Fibroblast of lung (primary cell): ENCODE measurements at regions not wholly inside any gene's neighbourhood (a gene's known extent, or its start where the extent isn't known, plus 50 kb on each side); places are given as distances from the start of the nearest gene placed in this dataset.
"Not testable (repeated sequence)": the region's sequence is repeated elsewhere in the genome, so short reads cannot be mapped to it uniquely, and the experiment has no call there.

Experiments used
- DNase-seq, 2 donors: peaks; one replicate each; pipeline versions ENCODE4 v3.0.0 to v3.0.0-alpha.2; 2010; ENCODE audit warnings: low read depth in 2 of 2
- H2AFZ ChIP-seq: 2 replicates; pipeline ENCODE4 v1.5.1; 2012; ENCODE audit warnings: low read length, control low read depth, inconsistent platforms
- H3K27ac ChIP-seq: 2 replicates; pipeline ENCODE4 v1.5.1; 2011; ENCODE audit warnings: low read length, control low read depth; ENCODE audit not compliant: insufficient read depth
- H3K27me3 ChIP-seq: 2 replicates; pipeline ENCODE4 v1.5.1; 2011; ENCODE audit warnings: mild to moderate bottlenecking, low read length; ENCODE audit not compliant: control insufficient read depth, insufficient read depth
- H3K36me3 ChIP-seq: 2 replicates; pipeline ENCODE4 v1.5.1; 2011; ENCODE audit warnings: low read length; ENCODE audit not compliant: control insufficient read depth, insufficient read depth
- H3K4me1 ChIP-seq: 2 replicates; pipeline ENCODE4 v1.5.1; 2011; ENCODE audit warnings: low read length; ENCODE audit not compliant: control insufficient read depth, insufficient read depth; ENCODE audit errors: extremely low read depth
- H3K4me2 ChIP-seq: 2 replicates; pipeline ENCODE4 v1.5.1; 2011; ENCODE audit warnings: low read length, control low read depth; ENCODE audit not compliant: insufficient read depth; ENCODE audit errors: extremely low read depth
- H3K4me3 ChIP-seq, 4 experiments: fragments of 200-600 bp in 1 of 4; sonication (generic) in 1 of 4; replicated peaks in 1 of 4; 2 replicates each; pipeline ENCODE4 v1.5.1; 2011 to 2016; ENCODE audit warnings: low read length in 4 of 4, low read depth in 3 of 4, mild to moderate bottlenecking in 3 of 4, control low read depth in 2 of 4, inconsistent platforms in 1 of 4, mixed read lengths in 1 of 4; ENCODE audit not compliant: insufficient read depth in 1 of 4; ENCODE audit errors: control extremely low read depth in 1 of 4
- H3K79me2 ChIP-seq: 2 replicates; pipeline ENCODE4 v1.5.1; 2012; ENCODE audit warnings: mild to moderate bottlenecking, low read length, inconsistent platforms; ENCODE audit not compliant: control insufficient read depth, insufficient read depth
- H3K9ac ChIP-seq: 2 replicates; pipeline ENCODE4 v1.5.1; 2011; ENCODE audit warnings: mild to moderate bottlenecking, low read length, control low read depth; ENCODE audit not compliant: insufficient read depth
- H3K9me3 ChIP-seq: 2 replicates; pipeline ENCODE4 v1.5.1; 2012; ENCODE audit warnings: low read depth, low read length; ENCODE audit not compliant: control insufficient read depth, insufficient read depth
- H4K20me1 ChIP-seq: 2 replicates; pipeline ENCODE4 v1.5.1; 2011; ENCODE audit warnings: low read length; ENCODE audit not compliant: control insufficient read depth, insufficient read depth; ENCODE audit errors: extremely low read depth
- CTCF ChIP-seq, 2 donors: IDR thresholded peaks in 1 of 2; conservative IDR thresholded peaks in 1 of 2; 1 replicate in 1 of 2; 2 replicates in 1 of 2; pipeline ENCODE4 v1.5.1; 2011 to 2012; ENCODE audit warnings: low read length in 2 of 2, control low read depth in 1 of 2, inconsistent platforms in 1 of 2, low read depth in 1 of 2, mild to moderate bottlenecking in 1 of 2
- EZH2 ChIP-seq: IDR thresholded peaks from 2 replicates; pipeline ENCODE4 v1.5.1; 2012; ENCODE audit warnings: low read length, control low read depth, mild to moderate bottlenecking; ENCODE audit errors: missing control alignments

- peaks cover 8% of the 10 kb centered on the region for H3K9me3 ChIP-seq
- H3K79me2 ChIP-seq: no peaks in the 10 kb centered on the region
- no peak overlapping the region for H3K4me2 ChIP-seq
- H3K36me3 ChIP-seq: no peaks in the 10 kb centered on the region
- H3K27me3 ChIP-seq: no peaks in the 10 kb centered on the region
- H3K27ac ChIP-seq: no peak overlapping the region
- H3K4me1 ChIP-seq: no peaks in the 10 kb centered on the region
- H4K20me1 ChIP-seq: no peaks in the 10 kb centered on the region
- H2AFZ ChIP-seq: no peak overlapping the region
- no peak for DNase-seq
- TF ChIP-seq CTCF (conservative IDR thresholded peaks at IDR 0.05 in 1 of 2, IDR thresholded peaks at IDR 0.05 in 1 of 2; ENCODE audit: low read depth in 1 of 2, low read length in 2 of 2) (no peak), EZH2 (no peak)
- H3K9ac ChIP-seq: no peak overlapping the region
- no peak overlapping the region for H3K4me3 ChIP-seq
These were observed 103.7 kb downstream of the CRLF2 start for GRCh38 chrX:1108501-1109445.

GRCh38 chrX:1106478-1107210 lies 105.8 kb downstream of the CRLF2 start:
- Histone ChIP-seq H3K9ac (no peak overlapping the region), H3K27ac (no peak overlapping the region), H3K36me3 (no peaks in the 10 kb centered on the region), H3K4me3 (no peak overlapping the region), H3K27me3 (no peaks in the 10 kb centered on the region), H3K79me2 (no peaks in the 10 kb centered on the region), H4K20me1 (no peaks in the 10 kb centered on the region), H3K4me2 (no peak overlapping the region), H3K4me1 (no peaks in the 10 kb centered on the region), H2AFZ (no peak overlapping the region), H3K9me3 (peaks cover 8% of the 10 kb centered on the region)
- no peak for TF ChIP-seq EZH2
- DNase-seq: no peak

- TF ChIP-seq EZH2 (no peak), CTCF (conservative IDR thresholded peaks at IDR 0.05 in 1 of 2, IDR thresholded peaks at IDR 0.05 in 1 of 2; ENCODE audit: low read depth in 1 of 2, low read length in 2 of 2) (no peak)
- DNase-seq: no peak
- no peaks in the 10 kb centered on the region for H4K20me1 ChIP-seq
- H2AFZ ChIP-seq: no peak overlapping the region
- H3K36me3 ChIP-seq: no peaks in the 10 kb centered on the region
- H3K4me2 ChIP-seq: no peak overlapping the region
- no peaks in the 10 kb centered on the region for H3K79me2 ChIP-seq
- H3K9me3 ChIP-seq: peaks cover 7% of the 10 kb centered on the region
- no peak overlapping the region for H3K9ac ChIP-seq
- no peaks in the 10 kb centered on the region for H3K27me3 ChIP-seq
- no peak overlapping the region for H3K27ac ChIP-seq
- no peaks in the 10 kb centered on the region for H3K4me1 ChIP-seq
- H3K4me3 ChIP-seq: no peak overlapping the region
These were observed 106.6 kb downstream of the CRLF2 start for GRCh38 chrX:1105671-1106419.

GRCh38 chrX:1105031-1105430 lies 107.4 kb downstream of the CRLF2 start:
- not testable (repeated sequence) for H3K36me3 ChIP-seq, H3K4me1 ChIP-seq, H3K9ac ChIP-seq, H4K20me1 ChIP-seq, H3K9me3 ChIP-seq, DNase-seq, H3K4me2 ChIP-seq, H3K27ac ChIP-seq, H3K4me3 ChIP-seq, H3K27me3 ChIP-seq, H2AFZ ChIP-seq, H3K79me2 ChIP-seq
